WTC11 (cell line): ENCODE measurements at regions not wholly inside any gene's neighbourhood (a gene's known extent, or its start where the extent isn't known, plus 50 kb on each side); places are given as distances from the start of the nearest gene placed in this dataset.

Experiments used
- ESRRA ChIP-seq: sonication (generic); formaldehyde crosslinking; IDR thresholded peaks from 2 replicates; pipeline ENCODE4 v1.8.1; 2022; ENCODE audit warnings: mild to moderate bottlenecking, missing genetic modification reagents, borderline replicate concordance
- KAT7 ChIP-seq: sonication (generic); formaldehyde crosslinking; IDR thresholded peaks from 2 replicates; pipeline ENCODE4 v1.8.1; 2023; ENCODE audit warnings: missing genetic modification reagents, mild to moderate bottlenecking, borderline replicate concordance
- ZNF138 ChIP-seq: sonication (generic); formaldehyde crosslinking; conservative IDR thresholded peaks from 2 replicates; pipeline ENCODE4 v1.8.1; 2022; ENCODE audit warnings: mild to moderate bottlenecking, moderate library complexity, missing genetic modification reagents
- TF ChIP-seq, protein P1 (sequence below): sonication (generic); formaldehyde crosslinking; IDR thresholded peaks from 2 replicates; pipeline ENCODE4 v1.8.0; 2022; ENCODE audit warnings: missing genetic modification reagents
- TF ChIP-seq, protein P2 (sequence below): fragments of 200-600 bp; IDR thresholded peaks from 2 replicates; pipeline ENCODE4 v1.8.0; 2022; ENCODE audit warnings: antibody characterized with exemption
- TF ChIP-seq, protein P3 (sequence below): sonication (generic); formaldehyde crosslinking; IDR thresholded peaks from 2 replicates; pipeline ENCODE4 v1.8.0; 2022; ENCODE audit warnings: mild to moderate bottlenecking, missing genetic modification reagents
- TF ChIP-seq, protein P4 (sequence below): sonication (generic); formaldehyde crosslinking; IDR thresholded peaks from 2 replicates; pipeline ENCODE4 v1.8.1; 2023; ENCODE audit warnings: mild to moderate bottlenecking, missing genetic modification reagents
- TF ChIP-seq, protein P5 (sequence below): sonication (generic); formaldehyde crosslinking; conservative IDR thresholded peaks from 2 replicates; pipeline ENCODE4 v1.8.1; 2022; ENCODE audit warnings: mild to moderate bottlenecking, missing genetic modification reagents
- TF ChIP-seq, protein P6 (sequence below): sonication (generic); formaldehyde crosslinking; conservative IDR thresholded peaks from 2 replicates; pipeline ENCODE4 v1.8.1; 2023; ENCODE audit warnings: mild to moderate bottlenecking, low read depth, missing genetic modification reagents, moderate library complexity

DNA sequence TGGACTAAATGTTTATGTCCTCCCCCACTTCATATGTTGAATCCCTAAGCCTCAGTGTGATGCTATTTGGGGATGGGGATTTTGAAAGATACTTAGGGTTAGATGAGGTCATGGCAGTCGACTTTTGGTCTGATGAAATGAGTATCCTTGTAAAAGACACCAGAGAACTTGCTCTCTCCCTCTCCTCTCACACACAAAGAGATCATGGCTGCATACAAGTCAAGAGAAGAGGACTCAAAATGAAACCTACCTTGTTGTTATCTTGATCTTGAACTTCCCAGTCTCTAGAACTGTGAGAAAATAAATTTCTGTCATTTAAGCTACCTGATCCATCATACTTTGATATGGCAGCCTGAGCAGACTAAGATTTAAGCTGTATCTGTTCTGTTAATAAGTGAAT, 144.0 kb upstream of the HAPLN1 start:
- TF ChIP-seq, protein P1, sequence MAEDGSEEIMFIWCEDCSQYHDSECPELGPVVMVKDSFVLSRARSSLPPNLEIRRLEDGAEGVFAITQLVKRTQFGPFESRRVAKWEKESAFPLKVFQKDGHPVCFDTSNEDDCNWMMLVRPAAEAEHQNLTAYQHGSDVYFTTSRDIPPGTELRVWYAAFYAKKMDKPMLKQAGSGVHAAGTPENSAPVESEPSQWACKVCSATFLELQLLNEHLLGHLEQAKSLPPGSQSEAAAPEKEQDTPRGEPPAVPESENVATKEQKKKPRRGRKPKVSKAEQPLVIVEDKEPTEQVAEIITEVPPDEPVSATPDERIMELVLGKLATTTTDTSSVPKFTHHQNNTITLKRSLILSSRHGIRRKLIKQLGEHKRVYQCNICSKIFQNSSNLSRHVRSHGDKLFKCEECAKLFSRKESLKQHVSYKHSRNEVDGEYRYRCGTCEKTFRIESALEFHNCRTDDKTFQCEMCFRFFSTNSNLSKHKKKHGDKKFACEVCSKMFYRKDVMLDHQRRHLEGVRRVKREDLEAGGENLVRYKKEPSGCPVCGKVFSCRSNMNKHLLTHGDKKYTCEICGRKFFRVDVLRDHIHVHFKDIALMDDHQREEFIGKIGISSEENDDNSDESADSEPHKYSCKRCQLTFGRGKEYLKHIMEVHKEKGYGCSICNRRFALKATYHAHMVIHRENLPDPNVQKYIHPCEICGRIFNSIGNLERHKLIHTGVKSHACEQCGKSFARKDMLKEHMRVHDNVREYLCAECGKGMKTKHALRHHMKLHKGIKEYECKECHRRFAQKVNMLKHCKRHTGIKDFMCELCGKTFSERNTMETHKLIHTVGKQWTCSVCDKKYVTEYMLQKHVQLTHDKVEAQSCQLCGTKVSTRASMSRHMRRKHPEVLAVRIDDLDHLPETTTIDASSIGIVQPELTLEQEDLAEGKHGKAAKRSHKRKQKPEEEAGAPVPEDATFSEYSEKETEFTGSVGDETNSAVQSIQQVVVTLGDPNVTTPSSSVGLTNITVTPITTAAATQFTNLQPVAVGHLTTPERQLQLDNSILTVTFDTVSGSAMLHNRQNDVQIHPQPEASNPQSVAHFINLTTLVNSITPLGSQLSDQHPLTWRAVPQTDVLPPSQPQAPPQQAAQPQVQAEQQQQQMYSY (CRISPR knock-in tag), result no peak
- TF ChIP-seq ESRRA, result no peak
- TF ChIP-seq, protein P2, sequence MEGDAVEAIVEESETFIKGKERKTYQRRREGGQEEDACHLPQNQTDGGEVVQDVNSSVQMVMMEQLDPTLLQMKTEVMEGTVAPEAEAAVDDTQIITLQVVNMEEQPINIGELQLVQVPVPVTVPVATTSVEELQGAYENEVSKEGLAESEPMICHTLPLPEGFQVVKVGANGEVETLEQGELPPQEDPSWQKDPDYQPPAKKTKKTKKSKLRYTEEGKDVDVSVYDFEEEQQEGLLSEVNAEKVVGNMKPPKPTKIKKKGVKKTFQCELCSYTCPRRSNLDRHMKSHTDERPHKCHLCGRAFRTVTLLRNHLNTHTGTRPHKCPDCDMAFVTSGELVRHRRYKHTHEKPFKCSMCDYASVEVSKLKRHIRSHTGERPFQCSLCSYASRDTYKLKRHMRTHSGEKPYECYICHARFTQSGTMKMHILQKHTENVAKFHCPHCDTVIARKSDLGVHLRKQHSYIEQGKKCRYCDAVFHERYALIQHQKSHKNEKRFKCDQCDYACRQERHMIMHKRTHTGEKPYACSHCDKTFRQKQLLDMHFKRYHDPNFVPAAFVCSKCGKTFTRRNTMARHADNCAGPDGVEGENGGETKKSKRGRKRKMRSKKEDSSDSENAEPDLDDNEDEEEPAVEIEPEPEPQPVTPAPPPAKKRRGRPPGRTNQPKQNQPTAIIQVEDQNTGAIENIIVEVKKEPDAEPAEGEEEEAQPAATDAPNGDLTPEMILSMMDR, result no peak
- TF ChIP-seq, protein P3, sequence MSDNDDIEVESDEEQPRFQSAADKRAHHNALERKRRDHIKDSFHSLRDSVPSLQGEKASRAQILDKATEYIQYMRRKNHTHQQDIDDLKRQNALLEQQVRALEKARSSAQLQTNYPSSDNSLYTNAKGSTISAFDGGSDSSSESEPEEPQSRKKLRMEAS, result no peak
- TF ChIP-seq, protein P4, sequence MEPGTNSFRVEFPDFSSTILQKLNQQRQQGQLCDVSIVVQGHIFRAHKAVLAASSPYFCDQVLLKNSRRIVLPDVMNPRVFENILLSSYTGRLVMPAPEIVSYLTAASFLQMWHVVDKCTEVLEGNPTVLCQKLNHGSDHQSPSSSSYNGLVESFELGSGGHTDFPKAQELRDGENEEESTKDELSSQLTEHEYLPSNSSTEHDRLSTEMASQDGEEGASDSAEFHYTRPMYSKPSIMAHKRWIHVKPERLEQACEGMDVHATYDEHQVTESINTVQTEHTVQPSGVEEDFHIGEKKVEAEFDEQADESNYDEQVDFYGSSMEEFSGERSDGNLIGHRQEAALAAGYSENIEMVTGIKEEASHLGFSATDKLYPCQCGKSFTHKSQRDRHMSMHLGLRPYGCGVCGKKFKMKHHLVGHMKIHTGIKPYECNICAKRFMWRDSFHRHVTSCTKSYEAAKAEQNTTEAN, result no peak
- TF ChIP-seq KAT7 (CRISPR knock-in tag), result no peak
- TF ChIP-seq, protein P5, sequence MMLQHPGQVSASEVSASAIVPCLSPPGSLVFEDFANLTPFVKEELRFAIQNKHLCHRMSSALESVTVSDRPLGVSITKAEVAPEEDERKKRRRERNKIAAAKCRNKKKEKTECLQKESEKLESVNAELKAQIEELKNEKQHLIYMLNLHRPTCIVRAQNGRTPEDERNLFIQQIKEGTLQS (CRISPR knock-in tag), result no peak
- TF ChIP-seq, protein P6, sequence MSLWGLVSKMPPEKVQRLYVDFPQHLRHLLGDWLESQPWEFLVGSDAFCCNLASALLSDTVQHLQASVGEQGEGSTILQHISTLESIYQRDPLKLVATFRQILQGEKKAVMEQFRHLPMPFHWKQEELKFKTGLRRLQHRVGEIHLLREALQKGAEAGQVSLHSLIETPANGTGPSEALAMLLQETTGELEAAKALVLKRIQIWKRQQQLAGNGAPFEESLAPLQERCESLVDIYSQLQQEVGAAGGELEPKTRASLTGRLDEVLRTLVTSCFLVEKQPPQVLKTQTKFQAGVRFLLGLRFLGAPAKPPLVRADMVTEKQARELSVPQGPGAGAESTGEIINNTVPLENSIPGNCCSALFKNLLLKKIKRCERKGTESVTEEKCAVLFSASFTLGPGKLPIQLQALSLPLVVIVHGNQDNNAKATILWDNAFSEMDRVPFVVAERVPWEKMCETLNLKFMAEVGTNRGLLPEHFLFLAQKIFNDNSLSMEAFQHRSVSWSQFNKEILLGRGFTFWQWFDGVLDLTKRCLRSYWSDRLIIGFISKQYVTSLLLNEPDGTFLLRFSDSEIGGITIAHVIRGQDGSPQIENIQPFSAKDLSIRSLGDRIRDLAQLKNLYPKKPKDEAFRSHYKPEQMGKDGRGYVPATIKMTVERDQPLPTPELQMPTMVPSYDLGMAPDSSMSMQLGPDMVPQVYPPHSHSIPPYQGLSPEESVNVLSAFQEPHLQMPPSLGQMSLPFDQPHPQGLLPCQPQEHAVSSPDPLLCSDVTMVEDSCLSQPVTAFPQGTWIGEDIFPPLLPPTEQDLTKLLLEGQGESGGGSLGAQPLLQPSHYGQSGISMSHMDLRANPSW (CRISPR knock-in tag), result no peak
- TF ChIP-seq ZNF138 (CRISPR knock-in tag), result no peak
